Fibroblast of mammary gland (primary cell): ENCODE measurements at regions not wholly inside any gene's neighbourhood (a gene's known extent, or its start where the extent isn't known, plus 50 kb on each side); places are given as distances from the start of the nearest gene placed in this dataset.

Experiments used
- DNase-seq: peaks from one replicate; pipeline ENCODE4 v3.0.0-alpha.2; 2010; ENCODE audit warnings: low read depth
- H3K4me3 ChIP-seq: 2 replicates; pipeline ENCODE4 v1.5.1; 2011; ENCODE audit warnings: low read depth, mild to moderate bottlenecking, low read length, moderate library complexity; ENCODE audit not compliant: control insufficient read depth
- CTCF ChIP-seq: conservative IDR thresholded peaks from 2 replicates; pipeline ENCODE4 v1.5.1; 2011; ENCODE audit warnings: low read depth, low read length, inconsistent platforms; ENCODE audit not compliant: control insufficient read depth, insufficient read depth

- no peak overlapping the region for H3K4me3 ChIP-seq
- no peak for DNase-seq
- TF ChIP-seq CTCF: no peak
These were observed 792.3 kb upstream of the HS3ST1 start for GRCh38 chr4:12221031-12221430.

DNA sequence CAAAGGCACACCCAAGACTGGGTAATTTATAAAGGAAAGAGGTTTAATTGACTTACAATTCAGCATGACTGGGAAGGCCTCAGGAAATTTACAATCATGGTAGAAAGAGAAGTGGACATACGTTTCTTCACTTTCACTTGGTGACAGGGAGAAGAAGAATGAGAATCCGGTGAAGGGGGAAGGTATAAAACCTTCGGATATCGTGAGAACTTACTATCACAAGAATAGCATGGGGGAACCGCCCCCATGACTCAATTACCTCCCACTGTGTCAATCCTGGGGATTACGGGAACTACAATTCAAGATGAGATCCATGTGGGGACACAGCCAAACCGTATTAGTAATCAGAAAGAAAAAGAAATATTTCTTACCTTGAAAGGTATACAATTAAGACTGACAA lies 782.9 kb upstream of the HS3ST1 start:
- TF ChIP-seq CTCF: no peak
- H3K4me3 ChIP-seq: no peak overlapping the region
- no peak for DNase-seq

GRCh38 chr4:12207396-12207795 lies 778.7 kb upstream of the HS3ST1 start:
- TF ChIP-seq CTCF: no peak
- DNase-seq: no peak
- no peak overlapping the region for H3K4me3 ChIP-seq

DNA sequence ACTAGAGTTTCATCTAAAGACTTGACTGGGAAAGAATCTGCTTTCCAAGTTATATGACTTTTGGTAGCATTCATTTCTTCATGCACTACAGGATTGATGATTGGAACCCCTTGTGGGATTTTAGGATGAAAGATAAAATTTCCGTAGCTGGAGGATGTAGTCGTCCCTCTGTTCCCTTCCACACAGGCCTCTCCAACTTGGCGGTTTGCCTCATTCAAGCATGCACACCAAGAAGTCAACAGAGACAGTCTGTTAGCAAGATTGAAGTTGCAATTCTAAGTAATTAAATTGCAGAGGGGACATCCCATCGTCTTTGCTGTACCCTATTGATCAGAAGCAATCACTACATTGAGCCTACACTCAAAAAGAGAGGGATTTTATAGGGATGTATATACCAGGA lies 777.4 kb upstream of the HS3ST1 start:
- no peak overlapping the region for H3K4me3 ChIP-seq
- no peak for DNase-seq
- TF ChIP-seq CTCF: no peak

- no peak for TF ChIP-seq CTCF
- DNase-seq: no peak
- no peak overlapping the region for H3K4me3 ChIP-seq
These were observed 775.3 kb upstream of the HS3ST1 start for GRCh38 chr4:12203945-12204344.

GRCh38 chr4:12200226-12200625 lies 771.5 kb upstream of the HS3ST1 start:
- no peak overlapping the region for H3K4me3 ChIP-seq
- DNase-seq: no peak
- TF ChIP-seq CTCF: no peak

DNA sequence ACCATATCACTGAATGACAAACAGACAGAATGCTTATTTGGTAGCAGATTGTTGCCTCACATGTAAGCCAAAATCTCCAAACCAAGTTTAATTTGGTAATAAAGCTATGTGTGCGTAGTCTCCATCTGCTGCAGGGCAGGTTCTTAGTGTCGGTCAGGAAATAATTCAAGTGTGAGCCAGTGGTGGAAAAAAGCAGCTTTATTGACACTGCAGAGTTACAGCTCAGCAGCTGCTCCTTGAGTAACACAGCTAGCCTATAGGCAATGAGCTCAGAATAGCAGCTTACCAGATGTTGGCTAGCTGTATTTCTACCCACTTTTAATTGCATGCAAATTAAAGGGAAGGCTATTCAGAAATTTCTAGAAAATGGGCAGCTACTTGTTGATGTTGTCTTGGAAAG lies 757.8 kb upstream of the HS3ST1 start:
- H3K4me3 ChIP-seq: no peak overlapping the region
- no peak for TF ChIP-seq CTCF
- no peak for DNase-seq
